ENCODE measurements at regions not wholly inside any gene's neighbourhood (a gene's known extent, or its start where the extent isn't known, plus 50 kb on each side); places are given as distances from the start of the nearest gene placed in this dataset.

DNA sequence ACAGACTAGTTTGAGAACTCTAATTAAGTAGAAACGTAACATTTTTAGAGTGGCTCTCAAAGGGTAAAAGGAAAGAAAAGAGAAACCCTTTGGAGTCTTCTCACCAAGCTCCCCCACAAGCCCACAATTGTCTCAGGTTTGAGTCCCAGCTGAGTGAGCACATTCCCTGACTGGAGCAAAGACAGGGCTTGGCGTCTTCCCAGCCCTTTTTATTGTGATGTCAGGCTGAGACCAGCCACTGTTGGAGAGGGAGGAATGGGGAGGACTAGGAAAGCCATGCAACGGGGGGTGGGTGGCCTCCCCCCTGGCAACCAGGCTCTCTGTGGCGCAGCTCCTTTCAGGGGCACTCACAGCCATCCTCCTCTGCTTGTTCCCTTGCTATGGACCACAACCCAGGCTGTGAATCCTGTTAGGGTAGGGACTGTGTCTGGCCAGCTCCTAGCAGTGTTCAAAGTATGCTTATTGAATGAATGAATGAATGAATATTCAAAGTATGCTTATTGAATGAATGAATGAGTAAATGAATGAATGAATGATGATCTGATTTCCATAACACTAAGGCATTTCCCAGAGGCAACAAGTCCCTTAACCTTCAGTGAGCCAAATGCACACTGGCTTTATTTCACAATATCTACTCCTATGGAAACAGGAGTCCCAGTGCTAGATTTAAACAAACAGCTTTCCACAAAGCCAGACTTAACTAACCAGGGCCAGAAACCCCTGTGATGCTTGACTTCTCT is 413.3 kb downstream of the MID1IP1 start:
- TF ChIP-seq, protein P1, sequence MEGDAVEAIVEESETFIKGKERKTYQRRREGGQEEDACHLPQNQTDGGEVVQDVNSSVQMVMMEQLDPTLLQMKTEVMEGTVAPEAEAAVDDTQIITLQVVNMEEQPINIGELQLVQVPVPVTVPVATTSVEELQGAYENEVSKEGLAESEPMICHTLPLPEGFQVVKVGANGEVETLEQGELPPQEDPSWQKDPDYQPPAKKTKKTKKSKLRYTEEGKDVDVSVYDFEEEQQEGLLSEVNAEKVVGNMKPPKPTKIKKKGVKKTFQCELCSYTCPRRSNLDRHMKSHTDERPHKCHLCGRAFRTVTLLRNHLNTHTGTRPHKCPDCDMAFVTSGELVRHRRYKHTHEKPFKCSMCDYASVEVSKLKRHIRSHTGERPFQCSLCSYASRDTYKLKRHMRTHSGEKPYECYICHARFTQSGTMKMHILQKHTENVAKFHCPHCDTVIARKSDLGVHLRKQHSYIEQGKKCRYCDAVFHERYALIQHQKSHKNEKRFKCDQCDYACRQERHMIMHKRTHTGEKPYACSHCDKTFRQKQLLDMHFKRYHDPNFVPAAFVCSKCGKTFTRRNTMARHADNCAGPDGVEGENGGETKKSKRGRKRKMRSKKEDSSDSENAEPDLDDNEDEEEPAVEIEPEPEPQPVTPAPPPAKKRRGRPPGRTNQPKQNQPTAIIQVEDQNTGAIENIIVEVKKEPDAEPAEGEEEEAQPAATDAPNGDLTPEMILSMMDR (IDR thresholded peaks at IDR 0.05) = no peak
- TF ChIP-seq POLR2A (IDR thresholded peaks at IDR 0.05) = no peak

All from thyroid gland (tissue), 4 donors.